ENCODE measurements at regions not wholly inside any gene's neighbourhood (a gene's known extent, or its start where the extent isn't known, plus 50 kb on each side); places are given as distances from the start of the nearest gene placed in this dataset.

GRCh38 chrX:124910611-124911010, 409.1 kb upstream of the TEX13C start:
- DNase-seq, result no peak
- no peaks in the 10 kb centered on the region for H3K4me1 Mint-ChIP-seq
- H3K27ac Mint-ChIP-seq, result no peak overlapping the region
- no peak for TF ChIP-seq CTCF (IDR thresholded peaks at IDR 0.05)
- no peaks in the 10 kb centered on the region for H3K27me3 Mint-ChIP-seq (ENCODE audit: low read depth, poor library complexity)
- H3K9me3 Mint-ChIP-seq, result peaks cover 8% of the 10 kb centered on the region
- H3K36me3 Mint-ChIP-seq (ENCODE audit: low read depth), result peaks cover 4% of the 10 kb centered on the region
- H3K4me3 Mint-ChIP-seq, result no peak overlapping the region

- Mint-ChIP-seq H3K27me3 (ENCODE audit: low read depth, poor library complexity) (peaks cover 3% of the 10 kb centered on the region), H3K4me3 (no peak overlapping the region)
These were observed 402.7 kb upstream of the TEX13C start for GRCh38 chrX:124917011-124917410.

GRCh38 chrX:124925681-124926080, 394.0 kb upstream of the TEX13C start:
- Mint-ChIP-seq H3K27me3 (ENCODE audit: low read depth, poor library complexity) (no peaks in the 10 kb centered on the region), H3K4me3 (no peak overlapping the region), H3K36me3 (ENCODE audit: low read depth) (no peaks in the 10 kb centered on the region), H3K9me3 (no peaks in the 10 kb centered on the region), H3K27ac (no peak overlapping the region), H3K4me1 (peaks cover 21% of the 10 kb centered on the region)
- TF ChIP-seq CTCF (IDR thresholded peaks at IDR 0.05), result no peak
- no peak for DNase-seq

More at GRCh38 chrX:124917011-124917410, 402.7 kb upstream of the TEX13C start:
- no peak for TF ChIP-seq CTCF (IDR thresholded peaks at IDR 0.05)
- no peaks in the 10 kb centered on the region for H3K36me3 Mint-ChIP-seq (ENCODE audit: low read depth)
- DNase-seq, result no peak
- peaks cover 5% of the 10 kb centered on the region for H3K4me1 Mint-ChIP-seq
- no peaks in the 10 kb centered on the region for H3K9me3 Mint-ChIP-seq
- no peak overlapping the region for H3K27ac Mint-ChIP-seq

- Mint-ChIP-seq H3K27me3 (ENCODE audit: low read depth, poor library complexity) (no peaks in the 10 kb centered on the region), H3K4me3 (no peak overlapping the region), H3K9me3 (no peaks in the 10 kb centered on the region), H3K36me3 (ENCODE audit: low read depth) (no peaks in the 10 kb centered on the region), H3K4me1 (peaks cover 34% of the 10 kb centered on the region), H3K27ac (no peak overlapping the region)
- DNase-seq, result no peak
- no peak for TF ChIP-seq CTCF (IDR thresholded peaks at IDR 0.05)
These were observed 388.4 kb upstream of the TEX13C start for GRCh38 chrX:124931241-124931640.

GRCh38 chrX:124931958-124932357, 387.7 kb upstream of the TEX13C start:
- Mint-ChIP-seq H3K27me3 (ENCODE audit: low read depth, poor library complexity) (no peaks in the 10 kb centered on the region), H3K9me3 (no peaks in the 10 kb centered on the region), H3K27ac (no peak overlapping the region), H3K4me3 (no peak overlapping the region), H3K36me3 (ENCODE audit: low read depth) (no peaks in the 10 kb centered on the region), H3K4me1 (peaks cover 34% of the 10 kb centered on the region)
- DNase-seq, result no peak
- TF ChIP-seq CTCF (IDR thresholded peaks at IDR 0.05), result no peak

GRCh38 chrX:124938715-124939114, 381.0 kb upstream of the TEX13C start:
- no peak overlapping the region for H3K4me3 Mint-ChIP-seq
- no peaks in the 10 kb centered on the region for H3K4me1 Mint-ChIP-seq
- no peak for TF ChIP-seq CTCF (IDR thresholded peaks at IDR 0.05)
- peaks cover 3% of the 10 kb centered on the region for H3K9me3 Mint-ChIP-seq
- no peak overlapping the region for H3K27ac Mint-ChIP-seq
- H3K36me3 Mint-ChIP-seq (ENCODE audit: low read depth), result no peaks in the 10 kb centered on the region
- H3K27me3 Mint-ChIP-seq (ENCODE audit: low read depth, poor library complexity), result no peaks in the 10 kb centered on the region
- no peak for DNase-seq

Data from nephron progenitor cell (in vitro differentiated cells).